Hepatic stellate cell (primary cell): ENCODE measurements at regions not wholly inside any gene's neighbourhood (a gene's known extent, or its start where the extent isn't known, plus 50 kb on each side); places are given as distances from the start of the nearest gene placed in this dataset.

Experiments
- DNase-seq: peaks from one replicate; pipeline ENCODE4 v3.0.0; 2011; ENCODE audit warnings: low spot score

GRCh38 chr20:52645822-52646221 is 326.3 kb upstream of the TSHZ2 start:
- no peak for DNase-seq

DNA sequence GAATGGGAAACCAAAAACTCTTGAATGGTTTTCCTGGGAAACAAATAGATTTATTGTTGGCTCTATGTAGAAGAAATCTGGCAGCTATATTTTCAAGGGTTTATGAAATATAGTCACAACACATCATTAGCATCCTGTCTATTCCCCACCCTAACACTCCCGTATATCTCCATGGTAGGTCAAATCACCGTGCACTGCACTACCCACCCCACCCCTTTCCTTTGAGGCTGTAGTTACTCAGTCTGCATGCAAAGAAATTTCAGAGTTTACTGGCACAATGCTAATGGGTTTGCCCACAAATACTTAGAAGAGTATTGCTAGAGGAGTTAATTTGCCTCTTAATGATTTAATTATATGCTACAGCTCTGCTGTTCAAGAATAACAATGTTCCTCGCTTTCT is 329.1 kb upstream of the TSHZ2 start:
- DNase-seq: no peak

DNA sequence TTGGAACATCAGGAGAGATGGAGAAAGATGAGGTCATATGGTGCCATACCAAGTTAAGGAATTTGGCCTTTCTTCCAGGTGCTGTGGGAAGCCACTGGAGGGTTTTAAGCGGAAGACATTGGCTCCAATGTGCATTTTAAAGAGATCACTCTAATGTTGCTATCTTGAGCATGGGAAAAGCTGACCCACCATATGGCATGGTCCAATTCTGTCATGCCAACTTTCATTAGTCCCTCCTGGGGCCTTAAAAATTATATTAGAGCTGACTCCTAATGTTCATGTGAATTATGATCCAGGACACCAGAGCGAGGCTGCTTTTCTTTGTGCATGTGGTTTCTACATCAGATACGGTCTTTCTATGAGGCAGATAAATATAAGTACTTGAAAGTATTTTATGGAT is 335.0 kb upstream of the TSHZ2 start:
- DNase-seq: no peak

DNA sequence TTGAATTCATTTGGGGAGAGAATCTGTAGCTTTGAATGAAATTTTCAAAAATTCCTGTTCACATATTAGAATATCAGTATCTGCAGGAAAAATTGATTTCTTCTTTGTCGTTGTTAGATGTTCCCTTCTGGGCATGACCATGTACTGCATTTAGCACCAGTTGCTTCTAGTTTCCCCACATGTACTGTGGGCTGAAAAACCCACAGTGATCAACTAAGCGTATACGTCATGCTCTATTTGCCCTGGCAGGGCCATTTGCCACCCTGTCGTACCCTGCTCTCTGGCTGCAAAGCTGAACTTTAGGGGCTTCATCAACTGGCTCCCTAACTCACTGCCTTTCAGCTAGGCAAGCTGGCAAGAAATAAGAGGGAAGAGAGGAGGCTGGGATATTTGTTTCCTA is 340.7 kb upstream of the TSHZ2 start:
- no peak for DNase-seq

DNA sequence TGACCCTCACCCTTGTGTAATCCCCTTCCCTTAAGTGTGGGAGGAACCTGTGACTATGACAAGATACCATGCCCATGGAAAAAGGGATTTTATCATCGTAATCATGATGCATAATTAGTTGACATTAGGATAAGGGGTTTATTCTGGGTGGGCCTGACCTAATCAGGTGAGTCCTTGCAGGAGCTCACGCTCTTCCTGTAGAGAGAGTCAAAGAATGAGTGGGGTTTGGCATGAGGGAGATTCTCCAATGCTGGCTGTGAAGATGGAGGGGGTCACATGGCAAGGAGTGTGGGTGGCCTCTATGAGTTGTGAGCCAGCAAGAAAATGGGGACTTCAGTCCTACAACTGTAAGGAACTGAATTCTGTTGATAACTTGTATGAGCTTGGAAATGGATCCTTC is 342.0 kb upstream of the TSHZ2 start:
- DNase-seq: no peak

DNA sequence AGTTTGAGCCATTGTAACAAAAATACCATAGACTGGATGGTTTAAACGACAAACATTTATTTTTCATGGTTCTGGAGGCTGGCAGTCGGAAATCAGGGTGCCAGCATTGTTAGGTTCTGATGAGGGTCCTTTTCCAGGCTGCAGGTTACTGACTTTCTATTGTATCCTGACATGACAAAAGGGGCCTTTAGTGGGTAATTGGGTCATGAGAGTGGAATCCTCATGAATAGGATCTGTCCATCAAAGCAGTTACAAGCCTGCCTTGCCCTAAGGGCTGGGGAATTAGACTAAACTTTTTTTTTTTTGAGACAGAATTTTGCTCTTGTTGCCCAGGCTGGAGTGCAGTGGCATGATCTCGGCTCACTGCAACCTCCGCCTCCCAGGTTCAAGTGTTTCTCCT is 347.9 kb upstream of the TSHZ2 start:
- DNase-seq: no peak

DNA sequence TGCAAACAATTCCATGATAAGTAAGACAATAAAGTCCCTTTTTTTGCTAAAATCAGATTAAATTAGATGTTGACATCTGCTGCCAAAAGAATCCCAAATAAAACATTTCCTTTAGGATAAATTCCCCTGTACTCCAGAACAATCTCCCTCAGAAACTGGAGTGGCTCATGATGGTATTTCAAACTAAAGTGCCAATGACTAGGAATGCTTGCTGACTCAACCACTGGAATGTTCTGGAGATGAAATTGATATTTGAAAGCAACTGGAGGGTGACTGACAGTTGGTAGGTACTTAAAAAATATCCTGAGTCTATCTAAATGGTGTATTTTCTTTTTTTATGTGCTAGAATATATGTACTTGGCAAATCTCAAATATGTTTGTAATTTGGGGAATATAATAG is 350.1 kb upstream of the TSHZ2 start:
- DNase-seq: no peak

DNA sequence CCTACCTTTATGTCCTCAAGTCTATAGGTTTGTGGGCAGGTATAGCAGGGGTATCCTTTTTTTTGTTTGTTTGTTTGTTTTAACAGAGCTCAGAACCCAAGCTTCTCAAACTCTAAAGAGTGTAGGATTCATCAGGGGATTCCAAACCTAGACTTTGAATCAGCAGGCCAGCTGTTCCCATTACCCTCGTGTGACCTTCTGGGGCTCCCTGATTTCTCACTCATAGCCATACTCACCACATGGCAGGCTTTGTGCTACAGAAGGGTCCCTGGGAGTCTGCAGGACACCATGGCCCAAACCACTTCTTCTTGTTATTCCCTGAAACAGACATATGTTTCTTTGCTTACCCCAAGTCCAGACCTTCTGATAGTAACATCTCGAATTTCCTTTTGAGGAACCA is 350.8 kb upstream of the TSHZ2 start:
- no peak for DNase-seq

DNA sequence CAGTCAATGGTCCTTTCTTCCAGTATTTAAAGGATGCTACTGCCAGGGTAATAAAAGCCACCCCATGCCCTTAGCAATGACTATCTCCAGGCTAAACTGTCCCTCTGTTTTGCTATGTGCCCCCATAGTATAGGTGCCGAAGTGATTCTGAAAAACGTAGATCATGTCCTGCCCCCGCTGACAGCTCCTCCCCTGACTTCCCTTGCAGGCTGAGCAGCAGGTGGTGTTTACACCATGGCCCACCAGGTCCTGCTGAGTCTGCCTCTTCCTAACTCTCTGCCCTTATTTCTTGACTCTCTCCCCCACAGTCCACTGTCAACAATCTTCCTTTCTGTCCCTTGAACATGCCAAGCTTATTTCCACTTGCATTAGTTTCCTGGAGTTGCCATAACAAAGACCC is 352.5 kb upstream of the TSHZ2 start:
- DNase-seq: no peak

DNA sequence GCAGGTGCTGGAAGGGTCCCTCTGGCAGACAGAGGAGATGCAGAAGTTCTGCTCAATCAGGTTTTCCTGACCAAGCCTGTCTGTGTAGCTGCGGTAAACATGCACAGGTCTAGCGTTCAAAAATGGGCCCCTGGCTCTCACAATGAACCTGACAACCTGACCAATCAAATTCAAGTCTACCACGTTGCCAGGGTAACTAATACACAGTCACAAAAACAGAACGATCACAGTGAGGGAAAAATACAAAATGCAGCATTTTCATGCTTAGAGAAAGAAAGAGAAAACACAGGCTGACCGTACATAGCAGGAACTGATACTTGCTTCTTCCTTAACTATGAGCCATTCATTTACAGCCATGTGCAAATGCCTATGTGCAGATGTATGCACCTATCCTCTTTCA is 353.1 kb upstream of the TSHZ2 start:
- DNase-seq: no peak

DNA sequence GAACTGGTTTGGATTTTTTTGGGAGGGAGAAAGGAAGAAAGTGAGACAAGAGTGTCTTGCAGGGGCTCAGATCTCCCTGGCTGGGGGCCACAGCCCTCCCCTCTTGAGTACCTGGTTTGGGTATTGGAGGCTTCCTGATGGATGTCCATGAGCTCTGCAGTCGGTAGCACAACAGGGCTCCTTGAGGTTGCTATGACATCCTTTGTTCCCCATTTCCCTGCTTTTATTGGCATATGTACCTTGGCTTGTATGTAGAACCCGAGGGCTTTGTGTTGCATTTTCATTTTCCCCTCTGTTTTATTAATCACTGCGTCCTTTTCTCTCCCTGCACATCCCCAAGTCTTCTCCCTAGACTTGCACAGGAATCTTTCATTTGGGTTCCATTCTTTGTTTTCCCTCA is 355.5 kb upstream of the TSHZ2 start:
- no peak for DNase-seq

- DNase-seq: no peak
Observed at GRCh38 chr20:52614051-52614863, 357.9 kb upstream of the TSHZ2 start.

GRCh38 chr20:52612046-52612632 is 360.0 kb upstream of the TSHZ2 start:
- DNase-seq: no peak

- DNase-seq: no peak
Observed at GRCh38 chr20:52610749-52611148, 361.4 kb upstream of the TSHZ2 start.

DNA sequence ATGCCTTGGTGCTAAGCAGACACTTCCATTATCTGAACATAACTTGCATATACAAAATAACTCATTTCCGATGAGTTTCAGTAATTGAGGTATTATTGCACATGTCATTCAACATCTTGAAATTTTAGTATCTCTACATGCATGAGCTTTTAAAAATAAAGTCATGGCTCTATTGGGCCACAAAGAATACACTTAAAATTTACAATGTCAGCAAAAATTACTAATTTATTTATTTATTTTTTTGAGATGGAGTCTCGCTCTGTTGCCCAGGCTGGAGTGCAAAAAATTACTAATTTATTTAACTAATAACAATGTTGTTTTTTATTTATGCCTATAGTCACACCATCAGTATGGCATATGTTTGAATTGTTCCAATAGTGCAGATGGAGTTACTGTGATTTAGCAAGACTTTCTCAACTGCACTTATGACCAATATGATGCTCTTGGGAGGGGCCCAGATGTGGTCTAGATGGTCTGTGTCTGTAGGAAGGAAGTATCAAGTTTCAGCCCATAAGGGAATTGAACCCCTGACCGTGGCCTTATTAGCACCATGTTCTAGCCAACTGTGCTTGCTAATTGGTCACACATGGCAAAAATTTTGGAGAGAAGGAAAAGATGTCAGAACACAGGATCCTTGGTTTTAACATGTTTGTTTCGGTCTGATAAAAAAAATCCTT is 370.7 kb upstream of the TSHZ2 start:
- DNase-seq: no peak

DNA sequence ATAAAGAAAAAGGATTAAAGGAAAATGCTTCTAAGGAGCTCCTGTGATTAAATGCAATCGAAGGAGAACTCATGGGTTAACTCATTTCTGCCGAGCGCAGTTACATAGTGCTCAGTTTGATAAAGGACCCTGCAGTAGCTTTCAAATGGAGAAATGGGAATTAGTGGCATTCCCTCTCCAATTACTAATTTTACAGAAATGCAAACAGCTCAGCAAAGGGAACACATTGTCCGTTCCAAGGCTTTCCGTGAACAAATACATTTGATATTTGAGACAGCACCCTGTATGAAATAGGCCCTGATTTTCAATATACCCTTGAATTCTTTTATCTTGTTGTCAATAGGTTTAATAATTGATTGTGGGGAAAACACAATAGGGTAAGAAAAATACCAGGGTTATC is 375.9 kb upstream of the TSHZ2 start:
- DNase-seq: no peak

DNA sequence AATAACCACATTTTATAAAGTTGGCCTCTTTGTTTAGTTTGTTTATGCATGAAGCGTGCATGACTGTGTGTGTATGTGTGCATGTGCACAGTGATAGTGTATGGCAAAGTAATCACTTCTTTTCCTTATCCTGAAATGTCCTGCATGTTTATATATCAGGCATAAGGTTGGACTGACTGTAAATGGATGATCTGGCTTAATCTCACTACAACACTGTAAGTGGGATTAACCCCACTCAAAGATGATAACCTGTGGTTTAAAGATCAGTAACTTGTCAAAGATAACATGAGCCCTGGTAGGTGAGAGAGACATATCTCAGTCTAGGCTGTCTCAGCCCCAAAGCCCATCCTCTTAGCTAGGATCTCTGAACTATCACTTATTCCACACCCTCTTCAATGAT is 376.6 kb upstream of the TSHZ2 start:
- DNase-seq: no peak

DNA sequence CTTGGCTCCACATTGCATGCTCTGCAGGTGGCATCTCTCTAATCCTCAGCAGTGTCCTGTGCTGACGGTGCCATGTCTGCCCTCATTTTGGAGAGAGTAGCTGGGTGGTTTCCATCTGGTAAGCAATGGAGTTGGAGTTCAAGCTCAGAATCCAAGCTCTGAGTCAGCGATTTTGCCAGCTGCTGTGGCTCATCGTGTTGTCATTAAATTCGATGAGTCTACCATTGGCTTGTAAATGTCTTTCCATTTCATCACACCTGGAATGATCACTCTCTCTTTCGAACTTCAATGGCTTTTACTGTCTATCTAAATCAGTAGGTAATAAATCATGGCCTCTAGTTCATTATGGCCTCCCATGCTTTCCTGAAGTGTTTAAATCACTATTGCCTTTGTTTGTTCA is 378.5 kb upstream of the TSHZ2 start:
- no peak for DNase-seq

DNA sequence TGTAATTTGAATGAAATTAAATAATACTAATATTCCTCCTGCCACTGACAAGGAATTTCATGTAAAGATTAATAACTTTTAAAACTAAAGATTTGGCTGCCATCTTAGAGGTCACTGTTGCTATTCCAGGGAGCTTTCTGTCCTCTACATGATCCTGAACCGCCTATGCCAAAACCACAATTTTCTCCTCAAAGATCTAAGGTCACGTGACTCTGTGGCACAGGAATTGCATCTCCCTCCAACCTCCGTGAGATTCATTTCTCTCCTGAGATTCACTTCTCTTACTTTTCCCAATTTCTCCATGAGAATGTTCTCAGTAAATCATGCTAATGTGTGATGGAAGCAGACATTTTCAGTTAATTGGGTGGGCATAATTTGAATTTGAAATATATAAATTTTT is 379.6 kb upstream of the TSHZ2 start:
- no peak for DNase-seq

DNA sequence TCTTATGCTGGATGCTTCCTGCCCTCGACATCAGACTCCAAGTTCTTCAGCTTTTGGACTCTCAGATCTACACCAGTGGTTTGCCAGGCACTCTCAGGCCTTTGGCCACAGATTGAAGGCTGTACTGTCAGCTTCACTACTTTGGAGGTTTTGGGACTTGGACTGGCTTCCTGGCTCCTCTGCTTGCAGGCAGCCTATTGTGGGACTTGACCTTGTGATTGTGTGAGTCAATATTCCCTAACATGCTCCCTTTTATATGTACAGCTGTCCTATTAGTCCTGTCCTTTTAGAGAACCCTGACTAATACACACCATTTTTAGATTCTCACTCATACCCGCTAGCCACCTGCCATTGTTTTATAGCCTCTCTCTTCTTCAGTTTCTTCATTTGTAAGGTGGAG is 382.1 kb upstream of the TSHZ2 start:
- DNase-seq: no peak

DNA sequence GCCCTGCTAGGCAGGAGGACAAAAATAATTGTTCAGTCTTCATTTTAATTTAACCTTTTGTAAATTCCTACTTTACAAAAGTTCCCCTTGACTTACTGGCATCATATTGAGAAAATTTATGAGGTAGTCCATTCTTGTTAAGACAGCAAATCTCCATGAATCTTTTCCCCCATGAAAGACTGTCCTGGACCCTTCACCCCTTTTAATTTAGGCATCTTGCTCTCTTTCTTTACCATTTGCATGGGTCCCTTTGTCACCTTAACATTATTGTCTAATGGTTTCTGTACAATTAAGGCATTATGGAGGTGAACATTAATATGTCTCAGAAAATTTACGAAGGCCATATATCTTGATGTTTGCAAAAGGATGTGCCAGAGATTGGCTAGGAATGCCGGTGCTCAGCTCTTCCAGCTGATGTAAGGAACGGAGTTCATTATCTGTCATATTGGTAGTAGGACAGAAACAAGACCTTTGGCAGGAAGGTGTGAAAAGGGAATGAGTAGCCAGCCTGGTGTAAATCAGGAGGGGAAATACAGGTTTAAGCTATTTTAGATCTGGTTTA is 382.8 kb upstream of the TSHZ2 start:
- DNase-seq: no peak

DNA sequence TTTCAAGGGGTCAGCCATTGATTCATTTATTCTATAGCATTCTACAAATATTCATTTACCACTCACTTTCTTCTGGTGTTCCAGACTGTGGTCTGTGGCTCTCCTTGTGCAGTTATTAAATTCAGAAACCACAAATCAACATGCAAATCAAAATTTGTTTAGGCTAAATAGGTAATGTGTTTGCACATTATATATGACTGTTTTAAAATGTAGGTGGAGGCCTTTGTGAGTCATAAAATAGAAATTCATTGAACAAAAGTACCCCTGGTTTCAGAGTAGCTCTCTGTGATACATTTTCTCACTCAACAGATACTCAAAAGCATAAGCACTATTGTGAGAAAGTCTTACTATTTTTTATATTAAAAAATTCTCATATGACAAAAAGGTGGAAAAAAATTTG is 385.5 kb upstream of the TSHZ2 start:
- no peak for DNase-seq

DNA sequence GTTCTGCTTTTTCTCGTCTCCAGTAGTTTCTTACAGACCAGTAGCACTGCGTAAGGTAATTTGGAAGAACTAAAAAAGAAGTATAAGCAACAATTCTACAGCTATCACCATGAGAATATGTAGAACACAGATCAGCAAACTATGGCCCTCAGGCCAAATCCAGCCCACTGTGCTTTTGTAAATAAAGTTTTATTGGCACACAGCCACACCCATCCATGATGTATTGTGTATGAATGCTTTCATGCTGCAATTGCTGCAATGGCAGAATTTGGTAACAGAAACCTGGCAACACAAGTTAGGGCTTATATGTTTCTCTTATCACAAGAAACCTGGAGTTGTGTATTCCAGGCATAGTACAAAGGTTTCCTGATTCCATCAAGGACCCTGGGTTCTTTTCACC is 386.8 kb upstream of the TSHZ2 start:
- DNase-seq: no peak
